GM12873 (cell line): ENCODE measurements at regions not wholly inside any gene's neighbourhood (a gene's known extent, or its start where the extent isn't known, plus 50 kb on each side); places are given as distances from the start of the nearest gene placed in this dataset.

Experiments
- TF ChIP-seq, protein P1 (sequence below): IDR thresholded peaks from 2 replicates; pipeline ENCODE4 v1.5.1; 2012; ENCODE audit warnings: low read depth, mild to moderate bottlenecking, moderate library complexity, low read length, control low read depth; ENCODE audit not compliant: insufficient read depth; ENCODE audit errors: missing control alignments

DNA sequence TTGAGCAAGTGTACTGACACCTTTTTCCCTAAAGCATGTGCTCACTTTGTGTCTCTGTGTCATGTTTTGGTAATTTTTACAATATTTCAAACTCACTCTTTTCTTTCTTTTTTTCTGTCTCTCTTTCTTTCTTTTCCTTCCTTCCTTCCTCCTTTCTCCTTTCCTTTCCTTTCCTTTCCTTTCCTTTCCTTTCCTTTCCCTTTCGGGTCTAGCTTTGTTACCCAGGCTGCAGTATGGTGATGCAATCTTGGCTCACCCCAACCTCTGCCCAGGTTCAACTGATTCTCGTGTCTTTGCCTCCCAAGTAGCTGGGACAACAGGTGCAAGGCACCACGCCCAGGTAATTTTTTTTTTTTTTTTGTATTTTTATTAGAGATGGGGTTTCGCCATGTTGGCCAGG is 60.4 kb upstream of the TINAGL1 start:
- TF ChIP-seq, protein P1, sequence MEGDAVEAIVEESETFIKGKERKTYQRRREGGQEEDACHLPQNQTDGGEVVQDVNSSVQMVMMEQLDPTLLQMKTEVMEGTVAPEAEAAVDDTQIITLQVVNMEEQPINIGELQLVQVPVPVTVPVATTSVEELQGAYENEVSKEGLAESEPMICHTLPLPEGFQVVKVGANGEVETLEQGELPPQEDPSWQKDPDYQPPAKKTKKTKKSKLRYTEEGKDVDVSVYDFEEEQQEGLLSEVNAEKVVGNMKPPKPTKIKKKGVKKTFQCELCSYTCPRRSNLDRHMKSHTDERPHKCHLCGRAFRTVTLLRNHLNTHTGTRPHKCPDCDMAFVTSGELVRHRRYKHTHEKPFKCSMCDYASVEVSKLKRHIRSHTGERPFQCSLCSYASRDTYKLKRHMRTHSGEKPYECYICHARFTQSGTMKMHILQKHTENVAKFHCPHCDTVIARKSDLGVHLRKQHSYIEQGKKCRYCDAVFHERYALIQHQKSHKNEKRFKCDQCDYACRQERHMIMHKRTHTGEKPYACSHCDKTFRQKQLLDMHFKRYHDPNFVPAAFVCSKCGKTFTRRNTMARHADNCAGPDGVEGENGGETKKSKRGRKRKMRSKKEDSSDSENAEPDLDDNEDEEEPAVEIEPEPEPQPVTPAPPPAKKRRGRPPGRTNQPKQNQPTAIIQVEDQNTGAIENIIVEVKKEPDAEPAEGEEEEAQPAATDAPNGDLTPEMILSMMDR: no peak

DNA sequence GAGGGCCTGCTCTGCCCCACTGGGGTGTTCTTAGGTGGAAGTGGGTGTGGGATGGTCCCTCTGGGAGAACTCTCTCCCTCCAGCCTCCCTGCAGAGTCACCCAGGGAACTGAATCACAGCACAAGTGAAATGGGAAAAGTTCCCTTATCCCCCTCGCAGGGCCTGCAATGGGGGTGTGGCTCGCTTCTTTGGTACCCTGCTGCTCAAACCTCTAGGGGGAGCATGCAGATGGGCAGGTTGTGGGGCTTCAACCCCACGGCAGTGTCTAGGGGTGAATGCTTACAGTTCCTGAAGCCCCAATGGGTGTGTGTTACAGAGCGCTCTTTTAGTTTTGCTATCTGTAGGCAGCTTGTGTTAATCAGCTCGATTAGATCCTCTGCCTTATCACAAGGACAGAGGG is 59.0 kb upstream of the TINAGL1 start:
- TF ChIP-seq, protein P1: no peak

DNA sequence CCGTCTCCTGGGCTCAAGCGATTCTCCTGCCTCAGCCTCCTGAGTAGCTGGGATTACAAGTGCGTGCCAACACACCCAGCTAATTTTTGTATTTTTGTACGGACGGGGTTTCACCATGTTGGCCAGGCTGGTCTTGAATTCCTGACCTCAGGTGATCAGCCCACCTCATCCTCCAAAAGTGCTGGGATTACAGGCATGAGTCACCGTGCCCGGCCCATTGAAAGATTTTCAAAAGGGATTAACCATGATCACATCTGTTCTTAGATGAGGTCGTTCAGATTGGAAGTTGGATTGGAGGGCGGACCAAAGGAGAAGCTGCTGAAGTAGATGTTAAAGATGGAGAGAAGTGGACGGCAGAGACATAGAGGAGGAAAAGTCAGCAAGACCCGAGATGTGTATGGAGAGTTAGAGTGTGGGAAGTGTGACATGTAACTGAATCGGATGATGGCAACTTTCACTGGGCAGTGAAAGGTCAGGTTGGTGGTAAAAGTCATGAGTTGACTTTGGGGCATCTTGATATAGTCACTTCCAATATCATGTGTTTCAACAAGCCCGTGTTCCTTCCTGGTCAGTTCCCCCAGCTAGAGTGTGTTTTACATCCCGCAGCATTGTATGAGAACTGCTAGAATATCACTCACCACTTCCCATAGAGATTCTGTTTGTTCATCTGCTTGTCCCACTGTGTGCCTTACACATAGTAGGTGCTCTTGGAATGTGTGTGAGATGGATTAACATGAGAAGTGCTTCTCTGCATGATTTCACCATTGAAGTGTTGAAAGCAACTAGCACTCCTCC is 54.4 kb upstream of the TINAGL1 start:
- TF ChIP-seq, protein P1: no peak

DNA sequence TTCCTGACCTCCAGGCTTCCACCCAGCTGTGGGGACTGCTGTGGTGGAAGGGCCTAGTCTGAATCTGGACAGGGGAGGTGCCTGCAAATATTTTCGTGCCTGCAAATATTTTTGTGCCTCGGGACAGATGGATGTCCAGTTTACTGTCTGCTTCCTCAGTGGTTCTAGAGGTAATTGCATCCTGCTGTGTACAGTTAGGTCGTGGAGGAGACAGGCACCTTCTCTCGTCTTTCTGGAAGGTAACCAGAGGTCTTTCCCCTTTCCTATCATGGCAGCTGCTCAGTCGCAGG is 53.8 kb upstream of the TINAGL1 start:
- TF ChIP-seq, protein P1: no peak

DNA sequence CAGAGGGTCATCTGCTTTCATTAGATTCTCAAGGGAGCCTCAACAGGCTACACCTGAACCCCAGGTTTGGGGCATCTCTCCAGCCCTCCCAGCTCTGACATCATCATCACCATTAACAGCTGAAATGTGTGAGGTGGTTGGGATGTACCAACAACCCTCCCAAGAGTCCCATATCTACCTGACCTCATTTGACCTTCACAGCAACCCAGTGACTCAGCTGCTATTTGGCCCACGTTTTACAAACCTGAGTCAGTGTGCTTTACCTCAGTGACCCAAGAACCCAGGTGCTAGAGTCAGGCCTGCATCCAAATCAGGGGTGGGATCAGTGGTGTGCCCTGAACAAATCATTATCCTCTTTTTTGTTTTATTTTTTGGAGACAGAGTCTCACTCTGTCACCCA is 53.3 kb upstream of the TINAGL1 start:
- TF ChIP-seq, protein P1: no peak

DNA sequence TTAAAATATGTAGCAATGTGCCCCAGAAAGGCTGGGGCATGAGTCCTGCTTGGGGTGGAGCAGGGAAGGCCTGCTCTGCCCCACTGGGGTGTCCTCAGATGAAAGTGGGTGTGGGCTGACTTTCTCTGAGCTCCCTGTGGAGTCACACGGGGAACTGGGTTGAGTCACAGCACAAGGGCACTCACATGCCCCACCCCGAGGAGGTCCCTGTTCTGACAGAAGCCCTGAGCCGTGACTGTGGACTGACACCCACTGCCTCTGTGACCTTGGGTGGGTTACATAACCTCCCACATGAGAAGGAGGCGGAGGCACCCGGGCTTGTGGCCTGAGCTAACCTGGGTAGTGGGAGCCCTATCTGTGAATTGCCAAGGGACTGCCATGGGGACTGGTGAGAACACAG is 52.5 kb upstream of the TINAGL1 start:
- TF ChIP-seq, protein P1: no peak

DNA sequence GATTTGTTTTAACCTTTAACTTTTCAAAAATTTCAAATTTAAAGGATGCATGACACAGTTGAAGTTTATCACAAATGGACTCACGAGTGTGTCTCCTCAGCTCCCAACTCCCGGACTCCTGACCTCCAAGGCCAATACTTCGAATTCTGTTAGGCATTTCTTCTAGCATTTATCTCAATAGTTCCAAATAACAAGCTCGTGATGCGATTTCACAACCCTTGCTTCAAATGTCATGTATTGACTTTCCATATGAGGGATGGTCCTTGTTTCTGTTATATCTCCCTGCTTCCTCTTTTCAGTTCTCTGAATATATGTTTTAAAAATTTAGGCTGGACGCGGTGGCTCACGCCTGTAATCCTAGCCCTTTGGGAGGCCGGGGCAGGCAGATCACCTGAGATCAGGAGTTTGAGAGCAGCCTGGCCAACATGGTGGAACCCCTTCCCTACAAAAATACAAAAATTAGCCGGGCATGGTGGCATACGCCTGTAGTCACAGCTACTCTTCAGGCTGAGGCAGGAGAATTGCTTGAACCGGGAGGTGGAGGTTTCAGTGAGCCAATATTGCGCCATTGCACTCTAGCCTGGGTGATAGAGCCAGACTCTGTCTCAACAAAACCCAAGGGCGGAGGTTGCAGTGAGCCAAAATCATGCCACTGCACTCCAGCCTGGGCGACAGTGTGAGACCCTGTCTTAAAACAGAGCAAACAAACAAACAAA is 52.0 kb upstream of the TINAGL1 start:
- TF ChIP-seq, protein P1: no peak
